Hindlimb muscle (tissue), 1 donor: ENCODE measurements at regions not wholly inside any gene's neighbourhood (a gene's known extent, or its start where the extent isn't known, plus 50 kb on each side); places are given as distances from the start of the nearest gene placed in this dataset.

Source experiments
- DNase-seq: peaks from one replicate; pipeline ENCODE4 v3.0.0-alpha.2; 2013

- DNase-seq, result no peak
Measured at GRCh38 chr2:181114021-181114420, 133.6 kb downstream of the UBE2E3 start.

GRCh38 chr2:181116261-181116660 is 135.9 kb downstream of the UBE2E3 start:
- DNase-seq, result no peak

GRCh38 chr2:181117206-181117925 is 137.0 kb downstream of the UBE2E3 start:
- no peak for DNase-seq

GRCh38 chr2:181120625-181121024 is 140.2 kb downstream of the UBE2E3 start:
- no peak for DNase-seq

- DNase-seq, result no peak
Measured at GRCh38 chr2:181121996-181122395, 141.6 kb downstream of the UBE2E3 start.

GRCh38 chr2:181122601-181123000 is 142.2 kb downstream of the UBE2E3 start:
- no peak for DNase-seq

- no peak for DNase-seq
Measured at GRCh38 chr2:181123798-181124231, 143.4 kb downstream of the UBE2E3 start.

GRCh38 chr2:181124497-181124896 is 144.1 kb downstream of the UBE2E3 start:
- DNase-seq, result no peak

- no peak for DNase-seq
Measured at GRCh38 chr2:181125359-181125758, 145.0 kb downstream of the UBE2E3 start.

GRCh38 chr2:181126311-181126868 is 146.0 kb downstream of the UBE2E3 start:
- DNase-seq, result no peak

GRCh38 chr2:181128199-181128598 is 147.8 kb downstream of the UBE2E3 start:
- DNase-seq, result no peak

- no peak for DNase-seq
Measured at GRCh38 chr2:181129364-181130056, 149.1 kb downstream of the UBE2E3 start.

- no peak for DNase-seq
Measured at GRCh38 chr2:181130686-181131085, 150.3 kb downstream of the UBE2E3 start.

GRCh38 chr2:181131584-181131983 is 151.2 kb downstream of the UBE2E3 start:
- DNase-seq, result no peak

GRCh38 chr2:181138816-181139215 is 158.4 kb downstream of the UBE2E3 start:
- DNase-seq, result no peak

- no peak for DNase-seq
Measured at GRCh38 chr2:181139831-181140230, 159.4 kb downstream of the UBE2E3 start.

- DNase-seq, result no peak
Measured at GRCh38 chr2:181140414-181140813, 160.0 kb downstream of the UBE2E3 start.

- no peak for DNase-seq
Measured at GRCh38 chr2:181140928-181141327, 160.5 kb downstream of the UBE2E3 start.

- DNase-seq, result no peak
Measured at GRCh38 chr2:181141676-181142075, 161.3 kb downstream of the UBE2E3 start.

- no peak for DNase-seq
Measured at GRCh38 chr2:181142514-181142913, 162.1 kb downstream of the UBE2E3 start.

GRCh38 chr2:181143790-181144300 is 163.4 kb downstream of the UBE2E3 start:
- DNase-seq, result no peak

- no peak for DNase-seq
Measured at GRCh38 chr2:181145645-181146044, 165.2 kb downstream of the UBE2E3 start.

- no peak for DNase-seq
Measured at GRCh38 chr2:181146171-181146570, 165.8 kb downstream of the UBE2E3 start.

GRCh38 chr2:181149056-181149455 is 168.7 kb downstream of the UBE2E3 start:
- DNase-seq, result no peak
